NCI-H345 (cell line): ENCODE measurements at regions not wholly inside any gene's neighbourhood (a gene's known extent, or its start where the extent isn't known, plus 50 kb on each side); places are given as distances from the start of the nearest gene placed in this dataset.

Source experiments
- DNase-seq: peaks from one replicate; lab custom pipeline; 2025; lab: John Stamatoyannopoulos, UW

DNA sequence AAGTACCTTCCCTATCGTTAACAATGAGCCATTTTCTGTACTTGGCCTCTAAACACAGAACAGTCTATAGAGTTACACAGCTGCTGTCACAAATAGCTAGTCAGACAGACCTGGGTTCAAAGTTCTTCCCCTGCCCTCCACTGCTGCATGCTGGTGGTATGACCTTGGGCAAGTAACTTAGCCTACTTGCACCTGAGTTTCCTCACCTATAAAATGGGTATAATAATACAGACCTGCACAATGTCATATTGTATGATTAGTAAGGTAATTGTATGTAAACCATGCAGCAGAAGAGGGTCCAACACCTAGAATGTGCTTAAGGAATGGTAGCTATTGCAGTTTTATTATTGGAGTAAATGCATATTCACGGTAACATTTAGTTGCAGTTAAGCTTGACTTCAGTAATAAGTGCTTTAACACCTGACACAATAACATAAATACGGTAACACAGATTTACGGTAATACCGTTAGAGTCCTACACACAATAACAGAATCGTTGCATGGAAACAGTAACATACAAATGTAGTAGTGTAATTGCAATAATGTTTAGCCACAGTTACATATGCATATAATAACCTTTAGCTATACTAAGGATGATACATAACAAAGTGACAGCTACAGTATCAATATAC lies 193.3 kb upstream of the CSF3R start:
- no peak for DNase-seq

DNA sequence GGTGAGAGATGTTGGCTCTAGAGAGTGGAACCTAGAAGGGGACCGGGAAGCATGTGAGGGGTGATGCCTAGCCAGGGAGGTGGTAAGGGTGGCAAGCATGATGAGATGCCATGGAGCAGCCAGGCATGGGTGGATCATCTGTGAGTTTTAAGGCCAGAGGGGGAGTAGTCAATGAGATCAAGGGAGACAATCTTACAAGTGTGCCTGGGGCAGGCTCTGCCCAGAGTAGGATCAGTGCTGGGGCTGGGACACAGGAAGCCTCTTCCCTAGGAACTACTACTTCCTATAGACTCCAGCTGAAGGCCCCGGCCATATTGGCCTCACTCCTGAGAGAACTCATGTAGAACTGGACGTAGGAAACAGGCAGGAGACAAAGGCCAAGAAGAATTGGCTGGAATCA lies 192.4 kb upstream of the CSF3R start:
- DNase-seq = no peak

DNA sequence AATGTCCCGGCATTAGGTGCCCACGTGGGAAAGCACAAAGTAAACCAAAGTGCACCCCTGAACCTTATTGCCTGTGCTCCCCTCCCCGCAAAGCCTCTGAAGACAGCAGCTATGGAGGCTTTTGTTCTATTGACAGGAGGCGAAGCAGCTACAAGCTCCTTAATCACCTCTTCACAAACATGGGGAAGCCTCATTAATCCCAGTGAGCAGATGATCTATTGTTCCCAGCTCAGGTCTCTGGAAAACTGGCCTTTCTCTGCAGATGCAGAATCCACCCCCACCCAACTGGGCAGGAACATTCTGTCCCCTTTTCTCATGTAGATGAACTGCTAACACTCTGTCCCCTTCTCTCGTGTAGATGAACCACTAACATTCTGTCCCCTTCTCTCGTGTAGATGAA lies 190.5 kb upstream of the CSF3R start:
- DNase-seq = no peak

DNA sequence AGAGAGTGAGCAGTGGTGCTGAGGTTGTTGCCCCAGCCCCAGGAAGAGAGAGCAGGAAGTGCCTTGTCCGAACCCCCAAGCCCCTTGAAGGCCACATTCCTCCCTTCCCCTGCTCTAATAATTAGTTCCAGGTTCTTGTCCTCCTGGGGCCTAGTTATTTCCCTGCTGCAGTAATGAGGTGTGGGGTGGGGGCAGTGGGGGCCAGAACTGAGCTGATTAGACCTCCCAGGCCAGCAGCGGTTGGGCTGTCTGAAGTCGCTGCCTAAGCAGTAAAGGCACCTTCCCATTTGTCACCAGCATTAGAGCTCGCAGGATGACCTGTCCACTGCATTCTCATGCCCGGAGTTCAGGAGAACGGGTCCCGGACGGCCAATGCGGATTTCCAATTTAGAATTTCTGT lies 186.5 kb upstream of the CSF3R start:
- no peak for DNase-seq

DNA sequence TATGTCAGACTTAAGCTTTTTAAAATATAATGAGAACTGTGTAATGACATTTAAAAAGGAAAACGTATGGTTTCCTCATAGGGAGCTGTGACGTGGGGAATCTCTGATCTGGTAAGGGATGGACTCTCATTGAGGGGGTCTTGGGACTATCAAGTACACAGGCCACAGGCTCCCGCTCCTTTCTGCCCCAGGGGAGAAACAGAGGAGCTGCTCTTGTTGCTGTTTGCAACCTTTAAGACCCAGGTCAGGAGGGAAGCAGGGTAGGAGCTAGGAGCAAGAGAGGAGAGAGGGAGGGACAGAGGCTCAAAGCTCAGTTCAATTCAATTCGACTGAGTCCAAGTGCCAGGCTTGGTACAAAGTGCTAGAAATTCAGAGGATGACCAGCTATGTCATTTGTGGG lies 185.1 kb upstream of the CSF3R start:
- DNase-seq = no peak

DNA sequence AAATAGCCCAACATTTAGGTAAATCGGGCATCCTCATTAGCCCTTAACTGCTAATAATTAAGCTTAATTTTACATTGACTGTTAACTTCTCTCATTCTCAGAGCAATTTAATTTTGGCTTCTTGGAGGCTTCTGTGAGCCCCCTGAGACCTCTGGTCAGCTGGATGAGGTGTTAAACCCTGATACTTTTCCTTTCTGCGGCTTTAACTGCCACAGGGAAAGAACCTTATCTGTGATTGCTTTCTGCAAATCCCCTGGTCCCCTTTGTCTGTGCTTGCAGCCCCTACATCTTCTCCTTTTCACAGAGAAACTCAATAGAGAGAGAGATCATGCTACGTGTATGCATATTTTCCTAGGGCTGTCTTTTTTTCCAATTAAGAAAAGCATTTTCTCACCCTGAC lies 184.5 kb upstream of the CSF3R start:
- no peak for DNase-seq

DNA sequence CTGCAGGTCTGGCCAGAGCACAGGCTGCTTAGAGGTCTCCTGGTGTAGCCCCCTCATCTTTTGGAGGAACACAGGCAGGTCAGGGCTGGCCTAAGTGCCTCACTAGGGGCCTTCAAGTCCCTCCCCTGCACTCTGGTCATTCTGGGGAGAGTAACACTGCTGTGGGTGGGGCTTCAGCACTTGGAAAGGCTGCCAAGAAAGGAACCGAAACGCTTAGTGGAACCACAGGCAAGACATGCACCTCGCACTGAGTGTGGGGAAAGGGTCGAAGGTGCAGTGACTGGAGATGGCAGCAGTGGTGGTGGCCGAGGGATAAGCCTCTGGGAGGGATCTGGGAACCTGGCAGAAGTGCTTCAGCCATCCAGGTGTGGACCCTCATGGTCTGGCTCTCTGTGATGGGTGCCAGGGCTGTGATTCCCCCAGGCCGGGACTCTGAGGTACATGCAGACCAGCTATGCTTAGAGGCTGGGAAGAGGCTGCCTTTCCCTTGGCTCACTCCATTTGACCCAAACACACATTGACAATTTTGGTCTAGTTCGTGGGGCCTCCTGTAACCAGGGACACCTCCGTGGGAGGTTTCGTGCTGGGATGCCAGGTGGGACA lies 182.9 kb upstream of the CSF3R start:
- DNase-seq = no peak

DNA sequence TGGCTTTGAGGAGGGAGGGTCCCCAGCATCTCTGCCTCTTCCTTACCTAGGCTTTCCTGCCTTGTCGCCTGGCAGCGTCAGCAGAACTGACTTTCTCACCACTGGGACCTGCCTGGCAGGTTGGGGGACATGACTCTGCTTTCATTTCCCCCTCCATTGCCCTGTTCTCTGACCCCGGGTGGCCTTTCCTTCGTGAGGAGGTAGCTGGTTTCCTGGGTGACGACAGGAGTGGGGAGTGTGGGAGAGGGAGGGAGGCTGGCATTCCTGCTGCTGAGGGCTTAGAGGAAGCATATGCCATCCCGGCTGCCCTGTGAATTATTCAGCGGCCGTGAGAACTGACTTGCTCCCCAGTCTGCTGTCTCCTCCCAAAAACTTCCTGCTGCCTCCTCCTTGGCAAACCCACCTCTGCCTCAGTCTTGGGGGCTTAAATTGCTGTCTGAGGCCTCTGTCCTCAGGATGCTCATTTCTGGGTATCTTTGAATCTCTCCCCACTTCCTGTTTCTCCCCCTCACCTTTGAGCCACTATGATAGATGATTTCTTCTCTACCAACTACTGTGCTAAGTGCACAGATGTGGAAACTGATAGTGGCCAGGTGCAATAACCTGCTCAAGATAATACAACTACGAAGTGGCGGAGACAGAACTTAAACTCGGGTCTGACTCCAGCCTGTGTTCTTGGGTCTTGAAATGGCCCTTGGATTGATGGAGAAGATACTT lies 182.0 kb upstream of the CSF3R start:
- DNase-seq = no peak

DNA sequence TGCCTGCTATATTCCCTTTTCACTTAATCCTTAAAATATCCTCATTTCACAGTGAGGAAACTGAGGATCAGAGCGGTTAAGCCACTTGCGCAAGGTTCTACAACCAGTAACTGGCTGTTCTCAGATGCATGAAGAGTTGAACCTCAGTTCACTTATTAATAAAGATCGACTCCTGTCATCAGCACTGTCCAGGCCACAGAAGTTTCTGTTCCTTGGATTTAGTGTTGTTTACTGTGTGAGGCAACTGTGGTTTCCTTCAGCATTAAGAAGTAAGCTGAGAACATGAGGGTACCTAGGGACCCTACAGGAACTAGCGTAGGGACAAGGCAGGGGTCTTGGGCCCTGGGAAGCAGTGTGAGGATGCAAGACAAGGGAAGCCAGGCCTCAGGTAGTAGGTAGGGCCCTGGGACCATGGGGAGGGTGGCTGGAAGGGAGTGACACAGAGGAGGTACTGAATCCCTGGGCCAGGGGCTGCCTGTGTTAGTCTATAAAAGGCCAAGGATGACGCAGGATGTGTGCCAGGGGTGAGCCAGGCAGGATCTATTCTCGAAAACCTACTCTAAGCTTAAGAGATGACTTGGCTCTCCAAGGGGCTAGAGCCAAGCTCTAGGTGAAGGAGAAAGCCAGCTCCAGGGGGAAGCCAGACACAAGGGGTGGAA lies 181.2 kb upstream of the CSF3R start:
- no peak for DNase-seq

DNA sequence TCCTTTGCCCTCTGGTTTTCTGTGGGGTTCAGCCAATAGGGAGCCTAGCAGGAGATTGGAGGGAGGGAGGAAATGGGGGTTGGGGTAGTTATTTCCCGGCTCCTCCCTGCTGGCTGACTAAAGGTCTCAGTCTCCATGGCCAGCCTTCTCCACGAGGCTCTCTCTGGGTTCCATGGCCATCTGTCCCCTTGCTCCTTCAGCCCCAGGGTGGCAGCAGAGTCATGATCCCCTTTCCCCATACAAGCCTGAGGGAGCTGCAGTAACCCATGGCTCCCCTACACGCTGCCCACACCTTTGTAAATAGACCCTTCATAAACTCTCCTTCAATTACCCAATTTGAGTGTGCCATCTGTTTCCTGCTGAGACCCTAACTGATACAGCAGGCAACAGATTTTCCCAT lies 176.1 kb upstream of the CSF3R start:
- DNase-seq = no peak

DNA sequence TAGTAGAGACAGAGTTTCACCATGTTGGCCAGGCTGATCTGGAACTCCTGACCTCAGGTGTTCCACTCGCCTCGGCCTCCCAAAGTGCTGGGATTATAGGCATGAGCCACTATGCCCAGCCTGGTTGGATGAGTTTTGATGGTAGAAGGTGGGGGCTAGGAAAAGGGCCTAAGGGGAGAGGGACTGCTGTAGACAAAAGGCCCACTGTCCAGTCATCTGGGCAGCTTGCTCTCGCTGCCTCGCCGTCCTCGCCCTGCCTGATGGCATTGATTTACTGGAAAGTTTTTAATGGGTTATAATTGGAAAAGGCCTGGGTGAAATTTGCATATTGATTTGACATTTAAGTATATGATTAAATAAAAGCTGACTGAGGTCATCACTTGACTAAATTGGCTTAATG lies 175.1 kb upstream of the CSF3R start:
- DNase-seq = no peak

DNA sequence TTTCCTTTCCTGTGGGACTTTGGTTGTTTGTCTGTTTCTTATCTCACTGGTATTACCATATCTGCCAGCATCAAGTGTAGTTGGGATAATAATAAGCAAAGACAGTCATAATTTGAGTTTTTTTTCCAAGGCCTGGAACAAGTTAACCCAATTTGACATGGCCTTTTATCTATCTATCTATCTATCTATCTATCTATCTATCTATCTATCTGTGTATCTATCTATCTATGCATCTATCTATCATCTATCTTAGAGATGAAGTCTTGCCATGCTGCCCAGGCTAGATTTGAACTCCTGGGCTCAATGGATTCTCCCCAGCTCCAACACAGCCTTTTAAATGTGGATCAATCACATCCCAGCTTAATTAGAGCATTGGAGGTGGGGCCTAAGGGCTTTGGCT lies 174.1 kb upstream of the CSF3R start:
- no peak for DNase-seq

DNA sequence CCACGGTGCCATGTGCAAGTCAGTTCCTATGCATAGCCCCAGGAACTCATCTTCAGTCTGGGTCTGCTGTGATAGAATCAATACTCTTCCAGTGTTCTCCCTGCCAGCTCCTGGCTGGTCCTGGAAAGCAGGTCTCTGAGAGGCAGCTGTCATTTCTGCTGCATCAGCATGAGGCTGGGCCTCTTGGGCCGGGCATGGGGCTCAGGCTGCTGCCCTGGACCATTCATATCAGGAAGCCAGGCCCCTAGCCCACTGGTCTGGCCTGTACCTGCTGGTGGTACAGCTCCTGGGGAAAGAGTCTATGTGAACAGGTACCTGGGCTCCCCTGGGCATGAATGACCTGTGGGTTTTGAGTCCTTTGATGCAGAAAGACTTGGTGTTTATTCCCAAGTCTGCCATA lies 173.6 kb upstream of the CSF3R start:
- DNase-seq = no peak

DNA sequence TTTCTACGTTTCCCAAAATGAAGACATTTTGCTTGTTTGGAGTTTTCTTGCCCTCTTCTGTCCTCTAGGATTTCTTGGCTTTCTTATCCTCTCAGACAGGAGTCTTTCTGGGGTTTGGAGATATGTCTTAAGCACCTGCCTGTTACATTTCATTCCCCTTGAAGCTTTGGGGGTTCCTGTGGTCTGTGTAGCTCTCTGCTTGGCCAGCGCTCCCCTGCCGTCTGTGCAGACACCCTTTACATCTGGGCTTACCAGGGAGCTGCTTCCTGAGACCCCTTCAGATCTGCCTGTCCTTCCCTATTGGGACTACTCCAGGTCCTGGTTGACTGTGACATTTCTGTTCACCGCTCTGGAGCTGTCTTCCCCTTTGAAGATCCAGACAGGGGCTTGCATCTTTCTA lies 171.9 kb upstream of the CSF3R start:
- no peak for DNase-seq

DNA sequence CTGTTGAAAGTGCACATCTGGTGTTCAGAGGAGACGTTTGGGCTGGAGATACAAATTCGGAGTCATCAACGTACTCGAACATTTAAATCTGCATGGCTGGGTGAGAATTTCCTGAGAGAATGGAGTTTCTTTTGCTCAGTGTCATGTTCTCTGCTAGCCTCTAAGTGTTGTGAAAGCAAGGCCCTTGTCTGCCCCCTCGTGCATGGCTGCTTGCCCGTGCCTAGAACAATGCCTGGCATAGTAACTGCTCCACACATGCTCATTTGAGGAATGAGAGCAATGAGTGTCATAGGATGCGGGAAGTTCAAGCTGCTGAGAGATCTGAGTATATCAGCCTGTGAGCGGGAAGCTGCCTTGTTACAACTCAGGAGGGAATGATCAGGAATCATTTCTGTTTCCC lies 171.1 kb upstream of the CSF3R start:
- DNase-seq = peak; percentile 5

DNA sequence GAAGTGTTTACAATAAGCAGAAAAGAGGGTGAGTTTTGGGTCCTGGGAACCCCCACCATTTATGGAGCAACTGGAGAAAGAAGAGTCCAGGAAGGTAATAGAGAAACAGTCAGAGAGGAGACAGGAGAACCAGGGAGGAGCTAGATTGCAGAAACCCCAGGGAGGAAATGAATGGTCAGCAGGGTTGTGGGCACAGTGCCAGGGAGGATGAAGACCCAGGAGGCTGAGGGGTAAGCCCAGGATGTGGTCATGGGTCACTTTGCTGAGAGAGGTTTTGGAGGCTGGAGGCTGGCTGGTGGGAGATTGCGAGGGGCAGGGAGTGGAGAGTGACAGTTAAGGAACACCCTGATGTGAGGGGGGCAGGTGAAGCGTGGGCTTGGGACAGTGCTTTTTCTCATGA lies 169.9 kb upstream of the CSF3R start:
- no peak for DNase-seq

DNA sequence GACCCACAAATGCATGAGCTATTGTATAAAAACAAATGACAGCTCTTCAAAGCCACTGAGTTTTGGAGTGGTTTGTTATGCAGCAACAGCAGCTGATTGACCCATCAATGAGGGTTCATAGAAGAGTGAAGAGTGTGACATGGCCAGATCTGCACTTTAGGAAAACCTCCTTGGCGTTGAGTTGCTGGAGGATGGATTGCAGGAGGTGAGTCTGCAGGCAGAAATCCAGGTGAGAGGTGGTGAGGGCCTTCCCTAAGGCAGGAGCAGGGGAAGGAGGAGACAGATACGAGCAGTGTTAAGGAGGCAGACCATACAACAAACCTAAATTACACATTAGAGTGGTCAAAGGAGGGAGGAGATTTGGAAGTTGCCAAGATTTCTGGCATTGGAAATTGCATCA lies 169.3 kb upstream of the CSF3R start:
- DNase-seq = no peak

DNA sequence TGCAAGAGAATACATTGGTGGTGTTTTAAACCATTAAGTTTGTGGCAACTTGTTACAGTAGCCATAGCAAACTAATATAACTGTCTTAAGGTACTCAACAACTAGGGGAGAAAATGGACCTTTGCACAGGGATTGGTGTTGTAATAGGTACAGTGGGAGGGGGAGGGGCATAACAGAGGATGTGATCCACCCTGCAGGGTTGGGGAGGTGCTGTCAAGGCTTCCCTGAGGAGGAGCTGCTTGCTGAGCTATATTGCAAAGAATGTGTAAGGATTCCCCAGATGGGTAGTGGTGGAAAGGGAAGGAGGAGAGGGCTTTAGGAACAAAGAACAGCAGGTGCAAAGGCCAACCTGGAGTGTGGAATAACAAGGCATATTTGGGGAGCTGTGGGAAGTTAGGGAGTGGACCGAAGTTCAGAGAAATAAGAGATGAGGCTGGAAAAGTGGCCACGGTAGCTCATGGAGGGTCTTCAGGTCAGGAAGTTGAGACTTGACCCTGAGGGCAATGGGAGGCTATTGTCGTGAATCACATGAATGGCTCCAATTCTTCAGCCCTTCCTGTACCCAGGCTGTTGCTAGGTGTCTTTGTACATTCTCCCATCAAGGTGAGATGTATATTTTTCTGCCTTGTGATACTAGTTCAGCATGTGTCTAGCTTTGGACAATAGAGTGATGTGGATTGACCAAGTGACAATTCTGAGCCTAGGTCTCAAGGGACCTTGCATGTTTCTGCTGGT lies 168.6 kb upstream of the CSF3R start:
- DNase-seq = no peak

DNA sequence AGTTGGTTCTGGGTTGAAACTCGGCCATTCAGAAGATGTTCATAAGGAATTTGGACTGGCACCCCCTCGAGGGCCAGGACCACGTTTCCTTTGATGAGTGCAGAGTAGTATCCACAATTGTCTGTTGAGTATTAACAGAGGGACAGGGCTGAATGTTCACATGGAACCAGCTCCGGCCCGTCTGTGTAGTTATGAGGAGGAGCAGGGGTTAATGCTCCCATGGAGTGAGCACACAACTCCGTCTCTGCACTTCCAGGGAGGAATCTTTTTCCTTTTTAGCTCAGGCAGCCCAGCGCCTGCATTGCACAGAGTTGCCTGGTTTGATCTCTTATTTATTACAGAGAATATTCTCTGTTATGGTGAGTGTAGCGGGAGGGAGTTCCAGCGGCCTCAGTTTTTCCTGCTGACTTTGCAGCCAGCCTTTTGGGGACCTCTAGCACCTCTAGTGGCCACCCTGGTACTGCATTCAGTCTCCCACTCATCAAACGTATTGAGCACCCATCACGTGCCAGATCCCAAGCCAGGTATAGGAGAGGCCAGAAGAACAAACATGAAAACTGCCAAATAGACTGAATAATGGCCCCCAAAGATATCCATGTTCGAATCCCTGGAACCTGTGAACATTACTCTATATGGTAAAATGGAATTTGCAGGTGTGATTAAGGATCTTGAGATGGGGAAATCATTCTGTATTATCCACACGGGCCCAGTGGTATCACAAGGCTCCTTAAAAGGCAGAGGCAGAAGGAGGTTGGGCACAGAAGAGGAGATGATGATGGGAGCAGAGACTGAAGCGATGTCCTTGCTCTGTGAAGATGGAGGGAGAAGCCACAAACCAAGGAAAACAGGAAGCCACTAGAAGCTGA lies 167.7 kb upstream of the CSF3R start:
- DNase-seq = peak; percentile 51

DNA sequence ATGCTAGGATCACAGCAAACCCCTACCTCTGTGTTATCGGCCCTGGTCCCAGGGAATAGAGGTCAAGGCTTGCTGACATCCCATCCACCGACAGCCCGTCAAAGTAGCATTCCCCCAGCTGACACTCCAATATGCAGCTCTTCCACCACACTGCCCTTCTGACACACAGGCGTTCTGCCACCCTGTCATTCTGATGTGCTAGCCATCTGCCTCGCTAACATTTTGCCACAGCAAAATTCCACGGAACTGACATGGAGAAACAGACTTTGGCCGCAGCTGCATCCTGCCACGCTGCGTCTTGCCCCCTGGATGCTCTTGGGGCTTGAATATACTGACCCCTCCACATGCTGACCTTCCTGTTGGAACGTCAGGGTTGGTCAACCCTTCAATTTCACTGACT lies 163.2 kb upstream of the CSF3R start:
- DNase-seq = no peak

DNA sequence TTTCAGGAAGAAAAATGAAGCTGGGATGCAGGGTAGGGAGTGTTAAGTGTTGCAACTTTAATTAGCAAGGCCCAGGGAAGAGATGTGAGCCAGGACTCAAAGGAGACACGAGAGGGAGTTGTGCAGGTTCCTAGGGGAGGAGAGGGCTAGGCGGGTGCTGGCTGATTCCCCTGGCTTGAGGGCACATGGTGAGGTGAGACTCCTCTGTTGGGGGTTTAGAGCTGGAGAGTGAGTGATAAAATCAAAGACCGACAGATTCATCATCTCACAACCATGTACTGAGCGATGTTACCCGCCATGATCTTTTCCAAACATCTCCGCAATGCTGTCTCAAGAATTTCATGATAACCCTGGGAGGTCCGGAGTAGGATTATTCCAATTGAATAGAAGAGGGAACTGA lies 161.8 kb upstream of the CSF3R start:
- no peak for DNase-seq
